ENCODE measurements at regions not wholly inside any gene's neighbourhood (a gene's known extent, or its start where the extent isn't known, plus 50 kb on each side); places are given as distances from the start of the nearest gene placed in this dataset.

DNA sequence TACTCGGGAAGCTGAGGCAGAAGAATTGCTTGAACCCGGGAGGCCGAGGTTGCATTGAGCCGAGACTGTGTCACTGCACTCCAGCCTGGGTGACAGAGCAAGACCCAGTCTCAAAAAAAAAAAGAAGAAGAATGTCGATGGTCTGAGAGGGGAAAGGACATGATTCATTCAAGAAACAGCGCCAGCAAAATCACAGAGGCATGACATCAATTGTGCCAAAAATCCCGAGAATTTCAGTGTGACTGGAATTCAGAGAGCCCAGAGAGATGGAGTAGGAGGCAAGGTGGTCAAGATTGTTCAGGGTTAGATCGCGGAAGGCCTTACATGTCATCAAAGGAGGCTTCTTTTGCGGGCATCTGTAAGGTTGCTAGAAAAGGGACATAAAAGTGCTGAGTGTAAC, 483.3 kb downstream of the VRK1 start:
- no peak overlapping the region for H3K9ac ChIP-seq (ENCODE audit: insufficient read length, low read depth)
- no peak overlapping the region for H3K4me3 ChIP-seq (ENCODE audit: insufficient read length, low read depth)
- no peaks in the 10 kb centered on the region for H3K27me3 ChIP-seq (ENCODE audit: insufficient read depth, insufficient read length)
- TF ChIP-seq SUZ12 (IDR thresholded peaks at IDR 0.05; ENCODE audit: extremely low read depth, insufficient read depth, insufficient read length) (no peak), ZNF274 (IDR thresholded peaks at IDR 0.05; ENCODE audit: low read depth, low read length) (no peak), YY1 (IDR thresholded peaks at IDR 0.05; ENCODE audit: insufficient read depth, insufficient read length) (no peak)
- H3K4me1 ChIP-seq (ENCODE audit: insufficient read depth, insufficient read length): no peaks in the 10 kb centered on the region
- H3K36me3 ChIP-seq (ENCODE audit: insufficient read depth, insufficient read length, low read length): no peaks in the 10 kb centered on the region
- no peaks in the 10 kb centered on the region for H3K9me3 ChIP-seq (ENCODE audit: insufficient read depth, low read length)
- no peak for DNase-seq (ENCODE audit: low read depth, low spot score)

DNA sequence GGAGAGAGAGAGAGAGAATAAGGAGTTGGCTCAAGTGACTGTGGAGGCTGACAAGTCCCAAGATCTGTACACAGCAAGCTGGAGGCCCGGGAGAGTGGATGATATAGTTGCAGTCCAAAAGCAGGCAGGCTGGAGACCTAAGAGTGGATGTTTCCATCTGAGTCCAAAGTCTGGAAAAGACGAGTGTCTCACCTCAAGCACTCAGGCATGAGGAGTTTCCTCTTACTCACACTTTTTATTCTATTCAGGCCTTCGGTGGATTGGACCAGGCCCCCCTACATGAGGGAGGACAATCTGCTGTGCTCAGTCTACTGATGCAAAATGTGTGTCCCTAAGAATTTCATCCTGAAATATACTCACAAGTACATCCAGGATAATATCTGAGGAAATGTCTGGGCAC, 484.6 kb downstream of the VRK1 start:
- Histone ChIP-seq H3K27me3 (ENCODE audit: insufficient read depth, insufficient read length) (no peaks in the 10 kb centered on the region), H3K36me3 (ENCODE audit: insufficient read depth, insufficient read length, low read length) (no peaks in the 10 kb centered on the region), H3K4me1 (ENCODE audit: insufficient read depth, insufficient read length) (no peaks in the 10 kb centered on the region), H3K9me3 (ENCODE audit: insufficient read depth, low read length) (no peaks in the 10 kb centered on the region), H3K9ac (ENCODE audit: insufficient read length, low read depth) (no peak overlapping the region), H3K4me3 (ENCODE audit: insufficient read length, low read depth) (no peak overlapping the region)
- DNase-seq (ENCODE audit: low read depth, low spot score): no peak
- TF ChIP-seq YY1 (IDR thresholded peaks at IDR 0.05; ENCODE audit: insufficient read depth, insufficient read length) (no peak), ZNF274 (IDR thresholded peaks at IDR 0.05; ENCODE audit: low read depth, low read length) (no peak), SUZ12 (IDR thresholded peaks at IDR 0.05; ENCODE audit: extremely low read depth, insufficient read depth, insufficient read length) (no peak)

DNA sequence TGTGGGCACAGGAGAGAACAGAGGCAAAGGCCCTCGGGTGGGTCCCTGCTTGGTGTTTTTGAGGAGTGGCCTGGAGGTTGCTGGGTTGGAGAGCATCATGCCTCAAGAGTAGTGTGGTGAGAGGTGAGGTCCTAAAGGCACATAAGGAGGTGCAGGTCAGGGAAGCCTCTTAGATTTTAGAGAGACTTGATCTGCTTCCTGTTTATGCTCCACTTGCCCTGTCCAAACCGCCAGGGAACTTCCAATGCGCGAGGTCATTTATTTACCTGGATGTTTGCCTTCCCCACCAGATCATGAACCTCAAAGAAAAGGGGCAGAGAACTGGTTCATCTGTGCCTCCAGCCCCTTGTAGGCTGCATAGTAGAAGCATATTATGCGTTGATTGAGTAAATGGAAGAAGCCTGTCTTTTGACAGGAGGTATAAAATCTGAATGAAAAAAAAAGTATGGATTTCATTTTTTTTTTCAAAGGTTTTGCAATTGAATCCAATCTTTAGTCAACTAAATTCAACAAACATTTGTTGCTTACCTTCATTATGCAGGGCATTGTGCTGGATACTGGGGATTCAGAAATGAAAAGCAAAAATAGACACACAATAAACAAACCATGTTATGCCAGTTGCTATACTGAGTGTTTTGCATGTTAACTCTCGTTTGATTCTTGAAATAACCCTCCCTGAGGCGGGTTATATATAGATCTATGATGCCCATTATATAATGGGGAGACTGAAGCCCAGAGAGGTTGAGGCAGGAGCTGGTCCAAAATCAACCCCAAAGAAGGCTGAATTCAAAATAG, 485.2 kb downstream of the VRK1 start:
- DNase-seq (ENCODE audit: low read depth, low spot score): no peak
- Histone ChIP-seq H3K9ac (ENCODE audit: insufficient read length, low read depth) (no peak overlapping the region), H3K4me1 (ENCODE audit: insufficient read depth, insufficient read length) (no peaks in the 10 kb centered on the region), H3K4me3 (ENCODE audit: insufficient read length, low read depth) (no peak overlapping the region), H3K9me3 (ENCODE audit: insufficient read depth, low read length) (no peaks in the 10 kb centered on the region), H3K36me3 (ENCODE audit: insufficient read depth, insufficient read length, low read length) (no peaks in the 10 kb centered on the region), H3K27me3 (ENCODE audit: insufficient read depth, insufficient read length) (no peaks in the 10 kb centered on the region)
- no peak for TF ChIP-seq ZNF274 (IDR thresholded peaks at IDR 0.05; ENCODE audit: low read depth, low read length)
- no peak for TF ChIP-seq SUZ12 (IDR thresholded peaks at IDR 0.05; ENCODE audit: extremely low read depth, insufficient read depth, insufficient read length)
- no peak for TF ChIP-seq YY1 (IDR thresholded peaks at IDR 0.05; ENCODE audit: insufficient read depth, insufficient read length)

DNA sequence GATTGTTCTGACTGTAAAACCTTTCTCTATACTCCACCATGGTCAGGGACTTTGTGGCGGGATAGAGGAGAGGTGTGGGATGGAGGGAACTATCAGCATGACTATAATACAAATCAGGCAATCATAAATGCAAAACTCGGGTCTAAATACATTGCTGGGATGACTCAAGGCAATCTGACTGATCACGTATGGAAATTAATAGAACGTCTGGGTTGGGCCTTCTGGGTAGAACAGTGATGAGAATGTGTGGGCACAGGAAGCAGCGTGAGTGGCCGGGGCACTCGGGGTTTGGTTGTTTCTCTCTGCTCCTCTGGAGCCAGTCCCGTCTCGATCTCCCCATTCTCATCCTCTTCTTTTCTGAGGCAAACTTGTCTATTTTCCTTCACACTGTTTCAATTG, 485.8 kb downstream of the VRK1 start:
- TF ChIP-seq ZNF274 (IDR thresholded peaks at IDR 0.05; ENCODE audit: low read depth, low read length): no peak
- no peak for TF ChIP-seq SUZ12 (IDR thresholded peaks at IDR 0.05; ENCODE audit: extremely low read depth, insufficient read depth, insufficient read length)
- no peak overlapping the region for H3K9ac ChIP-seq (ENCODE audit: insufficient read length, low read depth)

DNA sequence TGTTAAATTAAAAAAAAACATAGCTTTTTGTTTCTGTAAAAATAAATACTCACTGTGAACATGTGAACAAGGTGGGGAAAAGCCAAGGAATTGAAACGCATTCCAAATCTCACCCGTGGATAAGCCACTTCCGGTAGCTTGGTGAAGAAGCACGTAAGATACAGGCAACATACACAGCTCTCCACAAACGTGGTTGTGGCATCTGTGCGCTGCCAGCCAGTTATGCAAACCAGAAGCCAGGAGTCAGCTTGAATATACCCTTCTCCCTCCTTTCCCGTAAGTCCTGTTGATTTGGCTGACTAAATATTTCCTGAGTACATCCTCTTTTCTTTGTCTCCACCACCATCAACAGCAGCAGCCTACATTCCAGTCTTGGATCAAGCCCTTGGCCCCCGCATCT, 486.2 kb downstream of the VRK1 start:
- no peaks in the 10 kb centered on the region for H3K27me3 ChIP-seq (ENCODE audit: insufficient read depth, insufficient read length)
- no peaks in the 10 kb centered on the region for H3K36me3 ChIP-seq (ENCODE audit: insufficient read depth, insufficient read length, low read length)
- no peak for TF ChIP-seq SUZ12 (IDR thresholded peaks at IDR 0.05; ENCODE audit: extremely low read depth, insufficient read depth, insufficient read length)
- TF ChIP-seq ZNF274 (IDR thresholded peaks at IDR 0.05; ENCODE audit: low read depth, low read length): no peak
- no peak for TF ChIP-seq YY1 (IDR thresholded peaks at IDR 0.05; ENCODE audit: insufficient read depth, insufficient read length)
- H3K4me3 ChIP-seq (ENCODE audit: insufficient read length, low read depth): no peak overlapping the region
- DNase-seq (ENCODE audit: low read depth, low spot score): no peak
- no peak overlapping the region for H3K9ac ChIP-seq (ENCODE audit: insufficient read length, low read depth)
- H3K9me3 ChIP-seq (ENCODE audit: insufficient read depth, low read length): no peaks in the 10 kb centered on the region
- no peaks in the 10 kb centered on the region for H3K4me1 ChIP-seq (ENCODE audit: insufficient read depth, insufficient read length)

More for the DNA sequence above, 485.8 kb downstream of the VRK1 start:
- H3K4me3 ChIP-seq (ENCODE audit: insufficient read length, low read depth): no peak overlapping the region
- H3K9me3 ChIP-seq (ENCODE audit: insufficient read depth, low read length): no peaks in the 10 kb centered on the region
- H3K36me3 ChIP-seq (ENCODE audit: insufficient read depth, insufficient read length, low read length): no peaks in the 10 kb centered on the region
- no peak for DNase-seq (ENCODE audit: low read depth, low spot score)
- H3K4me1 ChIP-seq (ENCODE audit: insufficient read depth, insufficient read length): no peaks in the 10 kb centered on the region
- H3K27me3 ChIP-seq (ENCODE audit: insufficient read depth, insufficient read length): no peaks in the 10 kb centered on the region

DNA sequence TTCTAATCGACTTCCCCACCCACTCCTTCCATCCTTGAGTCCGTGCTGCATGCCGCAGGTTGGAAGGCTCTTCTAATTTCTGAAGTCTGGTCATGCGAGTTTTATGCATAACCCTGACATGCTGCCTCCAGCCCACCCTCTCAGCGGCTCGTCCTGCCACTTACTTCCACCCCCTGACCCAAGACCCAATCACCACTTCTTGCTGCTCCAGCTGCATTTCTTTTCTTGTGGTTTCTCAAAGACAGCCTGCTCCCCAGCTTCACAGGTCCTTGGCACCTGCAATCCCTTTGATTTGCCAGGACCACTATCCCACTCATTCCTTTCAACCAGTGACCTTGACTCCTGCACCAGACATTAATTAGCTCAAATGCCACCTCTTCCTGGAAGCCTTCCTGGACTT, 486.7 kb downstream of the VRK1 start:
- Histone ChIP-seq H3K27me3 (ENCODE audit: insufficient read depth, insufficient read length) (no peaks in the 10 kb centered on the region), H3K4me3 (ENCODE audit: insufficient read length, low read depth) (no peak overlapping the region), H3K9me3 (ENCODE audit: insufficient read depth, low read length) (no peaks in the 10 kb centered on the region), H3K4me1 (ENCODE audit: insufficient read depth, insufficient read length) (no peaks in the 10 kb centered on the region), H3K36me3 (ENCODE audit: insufficient read depth, insufficient read length, low read length) (no peaks in the 10 kb centered on the region), H3K9ac (ENCODE audit: insufficient read length, low read depth) (no peak overlapping the region)
- DNase-seq (ENCODE audit: low read depth, low spot score): no peak
- TF ChIP-seq YY1 (IDR thresholded peaks at IDR 0.05; ENCODE audit: insufficient read depth, insufficient read length): no peak

DNA sequence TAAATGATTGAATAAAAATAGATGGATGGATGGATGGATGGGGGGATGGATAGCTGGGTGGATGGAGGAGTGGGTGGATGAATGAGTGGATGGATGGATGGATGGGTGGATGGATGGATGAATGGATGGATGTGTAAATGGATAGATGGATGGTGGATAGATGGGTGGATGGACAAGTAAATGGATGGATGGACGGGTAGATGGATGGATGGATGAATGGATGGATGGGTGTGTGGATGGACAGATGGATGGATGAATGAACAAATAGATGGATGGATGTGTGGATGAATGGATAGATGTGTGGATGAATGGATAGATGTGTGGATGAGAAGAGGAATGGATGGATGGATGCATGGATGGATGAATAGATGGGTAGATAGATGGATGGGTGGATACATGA, 490.8 kb downstream of the VRK1 start:
- Histone ChIP-seq H3K27me3 (ENCODE audit: insufficient read depth, insufficient read length) (no peaks in the 10 kb centered on the region), H3K4me1 (ENCODE audit: insufficient read depth, insufficient read length) (no peaks in the 10 kb centered on the region), H3K36me3 (ENCODE audit: insufficient read depth, insufficient read length, low read length) (no peaks in the 10 kb centered on the region), H3K9ac (ENCODE audit: insufficient read length, low read depth) (no peak overlapping the region), H3K4me3 (ENCODE audit: insufficient read length, low read depth) (no peak overlapping the region), H3K9me3 (ENCODE audit: insufficient read depth, low read length) (no peaks in the 10 kb centered on the region)
- TF ChIP-seq ZNF274 (IDR thresholded peaks at IDR 0.05; ENCODE audit: low read depth, low read length) (no peak), SUZ12 (IDR thresholded peaks at IDR 0.05; ENCODE audit: extremely low read depth, insufficient read depth, insufficient read length) (no peak), YY1 (IDR thresholded peaks at IDR 0.05; ENCODE audit: insufficient read depth, insufficient read length) (no peak)
- no peak for DNase-seq (ENCODE audit: low read depth, low spot score)
